Sigmoid colon (tissue), 3 donors: ENCODE measurements at regions not wholly inside any gene's neighbourhood (a gene's known extent, or its start where the extent isn't known, plus 50 kb on each side); places are given as distances from the start of the nearest gene placed in this dataset.

Source experiments
- CTCF ChIP-seq, 4 experiments: fragments of 450-650 bp in 3 of 4; fragments of 200-600 bp in 1 of 4; IDR thresholded peaks; one replicate each; pipeline ENCODE4 v1.5.1; 2016 to 2019; ENCODE audit warnings: antibody characterized with exemption in 4 of 4, mild to moderate bottlenecking in 3 of 4, moderate library complexity in 2 of 4
- POLR2A ChIP-seq, 2 donors: fragments of 450-650 bp; IDR thresholded peaks; one replicate each; pipeline ENCODE4 v1.6.1; 2016; ENCODE audit warnings: antibody characterized with exemption in 2 of 2, mild to moderate bottlenecking in 2 of 2, moderate library complexity in 2 of 2

GRCh38 chrX:45771114-45771513 lies 570.4 kb upstream of the DIPK2B start:
- no peak for TF ChIP-seq CTCF (IDR thresholded peaks at IDR 0.05)
- peak in 1 of 2 donors; percentile 13 for TF ChIP-seq POLR2A (IDR thresholded peaks at IDR 0.05)
